Transverse colon (tissue), 4 donors: ENCODE measurements at regions not wholly inside any gene's neighbourhood (a gene's known extent, or its start where the extent isn't known, plus 50 kb on each side); places are given as distances from the start of the nearest gene placed in this dataset.

ENCODE experiments used
- CTCF ChIP-seq, 5 experiments: fragments of 200-600 bp in 3 of 5; fragments of 450-650 bp in 2 of 5; sonication (generic) in 3 of 5; IDR thresholded peaks; 1 replicate in 2 of 5; 2 replicates in 3 of 5; pipeline ENCODE4 v1.5.1; 2016 to 2017; ENCODE audit warnings: antibody characterized with exemption in 5 of 5, inconsistent platforms in 3 of 5, mild to moderate bottlenecking in 2 of 5, moderate library complexity in 1 of 5
- EP300 ChIP-seq: sonication (generic); formaldehyde crosslinking; IDR thresholded peaks from one replicate; pipeline ENCODE4 v1.6.1; 2017; ENCODE audit warnings: antibody characterized with exemption, low read depth
- POLR2A ChIP-seq: fragments of 450-650 bp; IDR thresholded peaks from one replicate; pipeline ENCODE4 v1.6.1; 2016; ENCODE audit warnings: antibody characterized with exemption, mild to moderate bottlenecking, moderate library complexity
- POLR2AphosphoS5 ChIP-seq, 3 donors: sonication (generic); formaldehyde crosslinking; IDR thresholded peaks; one replicate each; pipeline ENCODE4 v1.6.1; 2016; ENCODE audit warnings: antibody characterized with exemption in 3 of 3

GRCh38 chr18:75696391-75696790, 268.9 kb upstream of the SMIM21 start:
- TF ChIP-seq CTCF (IDR thresholded peaks at IDR 0.05) (no peak), POLR2A (no peak), POLR2AphosphoS5 (IDR thresholded peaks at IDR 0.05) (no peak), EP300 (no peak)
